NB4 (cell line): ENCODE measurements at regions not wholly inside any gene's neighbourhood (a gene's known extent, or its start where the extent isn't known, plus 50 kb on each side); places are given as distances from the start of the nearest gene placed in this dataset.

Source experiments
- DNase-seq: peaks from one replicate; pipeline ENCODE4 v3.0.0; 2010; ENCODE audit warnings: low read depth
- H3K4me3 ChIP-seq: one replicate; pipeline ENCODE4 v1.5.1; 2011; ENCODE audit warnings: mild to moderate bottlenecking, low read depth, low read length, moderate library complexity
- MYC ChIP-seq: IDR thresholded peaks from 2 replicates; pipeline ENCODE4 v1.6.1; 2011; ENCODE audit warnings: low read depth, low read length
- POLR2A ChIP-seq: IDR thresholded peaks from 2 replicates; pipeline ENCODE4 v1.6.1; 2011; ENCODE audit warnings: mild to moderate bottlenecking; ENCODE audit not compliant: insufficient read length; ENCODE audit errors: extremely low read depth
- TF ChIP-seq, protein P1 (sequence below): IDR thresholded peaks from 2 replicates; pipeline ENCODE4 v1.6.1; 2011; ENCODE audit warnings: low read depth, low read length
- TF ChIP-seq, protein P2 (sequence below): IDR thresholded peaks from one replicate; pipeline ENCODE4 v1.5.1; 2012; ENCODE audit warnings: low read depth, low read length

DNA sequence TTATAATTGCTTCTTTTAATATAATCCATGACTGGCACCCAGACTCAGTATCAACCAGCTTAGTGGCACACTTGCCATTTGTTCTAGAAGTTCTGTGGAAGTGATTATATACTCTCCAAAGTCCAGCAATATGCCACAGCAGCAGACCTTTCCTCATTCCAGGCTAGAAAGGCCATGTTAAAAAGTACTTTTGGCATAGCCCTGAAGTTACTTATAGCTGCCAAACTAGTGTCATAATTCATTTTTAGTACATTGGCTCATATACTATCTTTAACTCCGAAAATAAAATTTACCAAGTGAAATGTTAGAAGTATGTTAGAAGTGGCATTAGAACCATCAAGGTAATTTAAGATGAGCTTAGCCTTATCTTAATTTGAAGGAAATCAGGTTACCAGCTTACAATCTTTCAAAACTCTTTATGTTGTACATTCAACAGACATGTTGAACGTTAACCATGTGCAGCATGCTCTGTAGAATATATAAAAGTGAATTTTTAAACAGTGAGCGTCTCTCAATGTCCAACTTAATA, 714.2 kb upstream of the LCORL start:
- DNase-seq = no peak
- no peak overlapping the region for H3K4me3 ChIP-seq
- TF ChIP-seq, protein P1, sequence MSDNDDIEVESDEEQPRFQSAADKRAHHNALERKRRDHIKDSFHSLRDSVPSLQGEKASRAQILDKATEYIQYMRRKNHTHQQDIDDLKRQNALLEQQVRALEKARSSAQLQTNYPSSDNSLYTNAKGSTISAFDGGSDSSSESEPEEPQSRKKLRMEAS = no peak
- no peak for TF ChIP-seq POLR2A
- TF ChIP-seq, protein P2, sequence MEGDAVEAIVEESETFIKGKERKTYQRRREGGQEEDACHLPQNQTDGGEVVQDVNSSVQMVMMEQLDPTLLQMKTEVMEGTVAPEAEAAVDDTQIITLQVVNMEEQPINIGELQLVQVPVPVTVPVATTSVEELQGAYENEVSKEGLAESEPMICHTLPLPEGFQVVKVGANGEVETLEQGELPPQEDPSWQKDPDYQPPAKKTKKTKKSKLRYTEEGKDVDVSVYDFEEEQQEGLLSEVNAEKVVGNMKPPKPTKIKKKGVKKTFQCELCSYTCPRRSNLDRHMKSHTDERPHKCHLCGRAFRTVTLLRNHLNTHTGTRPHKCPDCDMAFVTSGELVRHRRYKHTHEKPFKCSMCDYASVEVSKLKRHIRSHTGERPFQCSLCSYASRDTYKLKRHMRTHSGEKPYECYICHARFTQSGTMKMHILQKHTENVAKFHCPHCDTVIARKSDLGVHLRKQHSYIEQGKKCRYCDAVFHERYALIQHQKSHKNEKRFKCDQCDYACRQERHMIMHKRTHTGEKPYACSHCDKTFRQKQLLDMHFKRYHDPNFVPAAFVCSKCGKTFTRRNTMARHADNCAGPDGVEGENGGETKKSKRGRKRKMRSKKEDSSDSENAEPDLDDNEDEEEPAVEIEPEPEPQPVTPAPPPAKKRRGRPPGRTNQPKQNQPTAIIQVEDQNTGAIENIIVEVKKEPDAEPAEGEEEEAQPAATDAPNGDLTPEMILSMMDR = no peak
- TF ChIP-seq MYC = no peak

DNA sequence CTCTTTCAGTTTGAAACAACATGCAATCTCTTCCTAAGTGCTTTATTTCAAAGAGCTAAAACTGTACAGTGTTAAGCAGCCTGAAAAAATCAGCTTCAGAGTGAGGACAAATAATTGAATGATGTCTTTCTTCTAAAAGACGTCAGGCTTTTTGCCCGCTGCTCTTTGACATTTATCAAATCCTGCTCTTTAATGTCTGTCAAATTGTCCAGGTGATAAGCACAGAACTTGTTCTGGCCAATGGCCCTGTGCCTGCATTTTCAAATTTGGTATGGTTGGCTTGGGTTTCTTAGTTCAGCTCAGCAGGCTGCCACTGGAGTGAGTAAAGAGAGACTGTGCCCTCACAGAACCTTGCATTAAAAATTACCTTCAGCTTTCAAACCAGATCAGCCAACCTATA, 712.9 kb upstream of the LCORL start:
- DNase-seq = no peak
- TF ChIP-seq, protein P1 = no peak

DNA sequence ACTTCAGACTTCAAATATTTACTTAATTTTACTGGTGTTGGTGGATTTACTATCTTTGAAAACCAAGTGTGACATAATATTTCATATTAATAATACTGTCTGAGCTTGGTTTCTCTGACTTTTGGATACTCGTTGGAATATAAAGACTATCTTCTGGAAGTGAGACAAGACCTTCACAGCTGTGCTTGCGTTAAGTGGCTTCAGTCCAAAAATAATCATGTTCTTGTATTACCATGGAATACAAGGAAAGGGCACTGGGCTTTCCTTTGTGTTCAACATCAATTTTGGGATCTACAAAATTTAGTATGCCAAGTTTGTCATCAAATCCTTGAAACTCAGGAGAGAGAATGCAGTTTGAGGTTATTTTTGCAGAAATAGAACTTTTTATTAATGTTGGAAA, 712.4 kb upstream of the LCORL start:
- TF ChIP-seq, protein P1 = no peak
- TF ChIP-seq MYC (no peak), POLR2A (no peak)
- TF ChIP-seq, protein P2 = no peak
- no peak for DNase-seq
- H3K4me3 ChIP-seq = no peak overlapping the region

More for the DNA sequence above, 712.9 kb upstream of the LCORL start:
- H3K4me3 ChIP-seq = no peak overlapping the region

DNA sequence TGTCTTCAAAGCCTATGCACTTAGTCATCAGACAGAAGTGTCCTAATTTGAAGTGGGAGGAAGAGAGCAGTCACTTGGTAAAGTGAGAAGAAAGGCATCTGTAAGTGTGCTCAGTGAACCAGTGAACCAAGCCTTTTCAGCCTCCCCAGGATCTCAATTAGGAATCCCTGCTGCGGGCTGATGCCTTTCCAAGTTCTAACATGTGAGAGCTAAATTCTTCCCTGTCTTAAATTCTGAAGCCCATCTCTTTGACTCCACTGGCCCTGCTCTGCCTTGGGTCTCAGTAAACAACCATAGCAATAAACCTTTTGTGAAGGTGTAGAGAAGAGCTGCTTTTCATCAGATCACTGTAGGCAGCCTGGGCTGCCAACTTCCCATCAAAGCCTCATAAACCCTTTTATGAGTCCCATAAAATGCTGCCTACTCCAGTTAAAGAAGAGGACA, 701.2 kb upstream of the LCORL start:
- no peak for DNase-seq
- TF ChIP-seq, protein P1 = no peak
- TF ChIP-seq MYC = no peak
- TF ChIP-seq, protein P2 = no peak
- TF ChIP-seq POLR2A = no peak
- H3K4me3 ChIP-seq = no peak overlapping the region

DNA sequence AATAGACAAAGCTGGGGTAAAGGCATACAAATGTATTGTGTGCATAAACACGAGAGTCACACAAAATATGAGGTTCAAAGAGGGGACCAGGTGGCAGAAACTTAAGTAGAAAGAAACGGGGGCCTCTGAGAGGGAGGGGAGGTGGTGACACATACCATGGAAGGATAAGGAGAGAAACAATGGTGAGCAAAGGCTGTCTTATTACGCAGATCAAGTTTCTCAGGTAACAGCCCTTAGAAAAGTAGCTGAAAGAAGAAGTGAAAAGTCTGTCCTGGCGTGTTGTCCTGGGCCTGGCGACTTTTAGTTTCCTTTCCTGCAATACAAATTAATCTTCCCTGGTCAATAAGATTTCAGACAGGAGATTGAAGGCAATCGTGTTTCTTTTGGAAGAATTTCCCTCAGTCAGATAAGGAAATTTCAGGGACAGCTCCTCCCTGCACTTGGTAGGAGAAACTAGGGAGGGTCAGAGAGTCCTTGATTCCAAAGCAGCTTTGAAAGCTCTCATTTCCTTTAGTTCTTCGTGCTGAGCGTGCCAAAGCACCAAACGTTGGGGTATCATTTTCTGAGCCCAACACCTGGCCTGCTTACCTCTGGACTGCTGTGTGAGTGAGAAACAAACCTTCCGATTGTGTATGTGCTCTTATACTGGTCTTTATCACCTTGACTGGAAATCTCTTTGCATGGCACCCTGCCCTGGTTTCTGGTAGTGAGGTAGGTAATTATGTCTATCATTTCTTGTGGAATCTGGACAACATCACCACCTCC, 676.7 kb upstream of the LCORL start:
- no peak overlapping the region for H3K4me3 ChIP-seq

More for the DNA sequence above, 676.7 kb upstream of the LCORL start:
- TF ChIP-seq, protein P2 = no peak
- TF ChIP-seq, protein P1 = no peak
- no peak for TF ChIP-seq POLR2A
- no peak for TF ChIP-seq MYC
- DNase-seq = no peak
